AG04450 (cell line): ENCODE measurements at regions not wholly inside any gene's neighbourhood (a gene's known extent, or its start where the extent isn't known, plus 50 kb on each side); places are given as distances from the start of the nearest gene placed in this dataset.
"Not testable (repeated sequence)": the region's sequence is repeated elsewhere in the genome, so short reads cannot be mapped to it uniquely, and the experiment has no call there.

Experiments
- CTCF ChIA-PET: fragments of 300-600, 350-600 bp; formaldehyde crosslinking; extraction: SDS; loops from one replicate; lab custom pipeline; 2022; ENCODE audit warnings: antibody characterized with exemption, inconsistent platforms; lab: Charles Lee
- POLR2A ChIA-PET: fragments of 350-600 bp; formaldehyde crosslinking; extraction: SDS; loops from one replicate; lab custom pipeline; 2021; ENCODE audit warnings: antibody characterized with exemption, inconsistent platforms; lab: Yijun Ruan, JAX
- DNase-seq: peaks from one replicate; pipeline ENCODE4 v3.0.0-alpha.2; 2011; ENCODE audit warnings: low read depth, low spot score
- H3K27ac ChIP-seq: one replicate; pipeline ENCODE4 v1.5.1; 2012; ENCODE audit warnings: low read depth, low read length, control low read depth
- H3K27me3 ChIP-seq: one replicate; pipeline ENCODE4 v1.6.0; 2012; ENCODE audit warnings: low read length; ENCODE audit not compliant: control insufficient read depth, insufficient read depth
- H3K4me3 ChIP-seq: 2 replicates; pipeline ENCODE4 v1.5.1; 2011; ENCODE audit warnings: mild to moderate bottlenecking, low read depth, low read length, control low read depth
- H3K9me3 ChIP-seq: 2 replicates; pipeline ENCODE4 v1.5.1; 2012; ENCODE audit warnings: low read length; ENCODE audit not compliant: control insufficient read depth, insufficient read depth
- TF ChIP-seq, protein P1 (sequence below): IDR thresholded peaks from 2 replicates; pipeline ENCODE4 v1.5.1; 2011; ENCODE audit warnings: low read depth, low read length, control low read depth, inconsistent platforms

DNA sequence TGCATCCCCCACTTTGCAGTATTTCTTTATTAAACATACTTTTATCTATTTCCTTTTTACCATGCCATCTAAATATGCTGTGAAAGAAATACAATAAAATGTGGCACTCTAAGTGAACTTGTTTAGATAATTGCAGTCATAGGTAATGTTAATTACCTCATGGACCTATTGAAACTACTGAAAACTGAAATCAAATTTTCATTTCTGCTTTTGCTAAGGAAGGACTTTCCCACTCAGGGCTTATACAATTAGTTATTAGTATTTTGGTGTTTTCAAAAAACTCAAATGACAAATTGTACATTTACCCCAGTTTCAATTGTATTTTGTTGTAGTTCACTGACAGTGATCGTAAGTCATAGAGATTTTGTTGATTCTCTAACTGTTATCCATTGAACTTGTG, 88.4 kb downstream of the ID4 start:
- POLR2A ChIA-PET: no interaction called here
- CTCF ChIA-PET: no interaction called here

DNA sequence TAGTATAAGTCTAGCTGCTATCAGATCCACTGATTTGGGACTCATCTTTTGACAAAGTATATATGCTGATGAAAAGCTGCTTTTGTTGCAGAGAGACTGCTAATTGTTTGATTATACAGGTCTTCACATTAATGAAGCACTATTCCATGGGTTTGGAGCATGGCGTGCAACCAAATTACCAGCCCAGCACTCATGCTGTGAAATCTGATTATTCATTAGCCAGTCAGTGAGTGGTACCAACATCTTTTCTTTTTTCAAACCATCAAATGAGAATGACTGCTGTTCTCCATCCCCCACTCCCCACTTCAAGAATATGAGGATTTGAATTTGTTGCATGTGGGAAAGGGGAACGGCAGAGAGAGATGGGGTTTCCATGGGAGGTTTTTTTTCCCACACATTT, 91.3 kb downstream of the ID4 start:
- Histone ChIP-seq H3K27ac (no peak overlapping the region), H3K4me3 (no peak overlapping the region), H3K27me3 (no peaks in the 10 kb centered on the region), H3K9me3 (no peaks in the 10 kb centered on the region)
- POLR2A ChIA-PET: no interaction called here
- TF ChIP-seq, protein P1, sequence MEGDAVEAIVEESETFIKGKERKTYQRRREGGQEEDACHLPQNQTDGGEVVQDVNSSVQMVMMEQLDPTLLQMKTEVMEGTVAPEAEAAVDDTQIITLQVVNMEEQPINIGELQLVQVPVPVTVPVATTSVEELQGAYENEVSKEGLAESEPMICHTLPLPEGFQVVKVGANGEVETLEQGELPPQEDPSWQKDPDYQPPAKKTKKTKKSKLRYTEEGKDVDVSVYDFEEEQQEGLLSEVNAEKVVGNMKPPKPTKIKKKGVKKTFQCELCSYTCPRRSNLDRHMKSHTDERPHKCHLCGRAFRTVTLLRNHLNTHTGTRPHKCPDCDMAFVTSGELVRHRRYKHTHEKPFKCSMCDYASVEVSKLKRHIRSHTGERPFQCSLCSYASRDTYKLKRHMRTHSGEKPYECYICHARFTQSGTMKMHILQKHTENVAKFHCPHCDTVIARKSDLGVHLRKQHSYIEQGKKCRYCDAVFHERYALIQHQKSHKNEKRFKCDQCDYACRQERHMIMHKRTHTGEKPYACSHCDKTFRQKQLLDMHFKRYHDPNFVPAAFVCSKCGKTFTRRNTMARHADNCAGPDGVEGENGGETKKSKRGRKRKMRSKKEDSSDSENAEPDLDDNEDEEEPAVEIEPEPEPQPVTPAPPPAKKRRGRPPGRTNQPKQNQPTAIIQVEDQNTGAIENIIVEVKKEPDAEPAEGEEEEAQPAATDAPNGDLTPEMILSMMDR: no peak
- CTCF ChIA-PET: no interaction called here
- no peak for DNase-seq

More for the DNA sequence above, 88.4 kb downstream of the ID4 start:
- no peak for DNase-seq
- no peak overlapping the region for H3K4me3 ChIP-seq
- H3K27ac ChIP-seq: no peak overlapping the region
- H3K9me3 ChIP-seq: no peaks in the 10 kb centered on the region
- H3K27me3 ChIP-seq: no peaks in the 10 kb centered on the region
- TF ChIP-seq, protein P1: no peak

DNA sequence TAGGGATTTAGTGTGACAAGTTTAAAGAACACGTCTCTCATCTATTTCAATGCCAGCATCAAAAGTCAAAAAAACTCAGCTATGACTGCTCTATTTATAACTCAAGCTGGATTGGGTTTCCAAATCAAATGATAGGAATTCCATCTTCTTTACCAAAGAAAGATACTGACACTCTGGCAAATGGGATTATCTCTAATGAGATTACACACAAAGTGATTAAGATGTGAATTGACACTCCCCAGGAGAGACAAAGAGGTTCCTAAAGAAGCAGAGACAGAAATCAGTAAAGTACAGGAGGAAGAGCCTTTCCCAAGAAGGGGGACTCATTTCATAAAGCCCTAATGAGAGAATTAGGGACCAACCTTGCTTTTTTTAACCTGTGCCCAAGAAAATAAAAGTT, 92.1 kb downstream of the ID4 start:
- TF ChIP-seq, protein P1: no peak
- ChIA-PET POLR2A (no interaction called here), CTCF (no interaction called here)
- Histone ChIP-seq H3K27me3 (no peaks in the 10 kb centered on the region), H3K4me3 (no peak overlapping the region), H3K9me3 (no peaks in the 10 kb centered on the region), H3K27ac (no peak overlapping the region)
- DNase-seq: no peak

DNA sequence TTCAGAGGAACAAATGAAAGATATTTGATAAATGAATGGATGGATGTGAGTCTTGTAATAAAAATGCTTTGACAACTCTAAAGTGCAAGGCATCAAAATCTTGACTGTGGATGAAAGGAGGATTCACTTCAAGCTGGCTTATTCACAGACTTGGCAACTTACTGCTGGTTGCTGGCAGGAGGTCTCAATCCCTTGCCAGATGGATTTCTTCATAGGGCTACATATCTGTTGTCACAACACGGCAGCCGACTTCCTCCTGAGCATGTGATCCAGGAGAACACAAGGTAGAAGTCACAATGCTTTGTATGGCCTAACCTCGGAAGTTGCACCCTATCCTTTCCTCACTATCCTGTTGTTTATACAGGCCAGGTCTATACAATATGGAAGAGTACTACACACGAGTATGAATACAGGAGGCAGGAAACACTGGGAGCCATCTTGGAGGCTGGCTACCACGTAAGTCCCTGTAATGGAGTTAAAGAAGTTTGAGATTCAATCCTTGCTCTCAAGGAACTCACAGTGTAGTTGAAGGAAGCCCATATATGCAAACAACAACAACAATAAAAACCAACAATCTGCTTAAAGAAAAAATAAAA, 97.9 kb downstream of the ID4 start:
- ChIA-PET POLR2A (no interaction called here), CTCF (no interaction called here)
- no peak overlapping the region for H3K27ac ChIP-seq
- H3K27me3 ChIP-seq: no peaks in the 10 kb centered on the region
- TF ChIP-seq, protein P1: no peak
- DNase-seq: no peak
- H3K9me3 ChIP-seq: no peaks in the 10 kb centered on the region; the same call in 1 of the 2 replicates
- H3K4me3 ChIP-seq: no peak overlapping the region

DNA sequence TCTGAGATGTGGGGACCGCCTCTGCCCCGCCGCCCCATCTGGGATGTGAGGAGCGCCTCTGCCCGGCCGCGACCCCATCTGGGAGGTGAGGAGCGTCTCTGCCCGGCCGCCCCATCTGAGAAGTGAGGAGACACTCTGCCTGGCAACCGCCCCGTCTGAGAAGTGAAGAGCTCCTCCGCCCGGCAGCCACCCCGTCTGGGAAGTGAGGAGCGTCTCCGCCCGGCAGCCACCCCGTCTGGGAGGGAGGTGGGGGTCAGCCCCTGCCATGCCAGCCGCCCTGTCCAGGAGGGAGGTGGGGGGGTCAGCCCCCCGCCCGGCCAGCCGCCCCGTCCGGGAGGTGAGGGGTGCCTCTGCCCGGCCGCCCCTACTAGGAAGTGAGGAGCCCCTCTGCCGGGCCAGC, 102.2 kb downstream of the ID4 start:
- H3K4me3 ChIP-seq, H3K27me3 ChIP-seq, H3K27ac ChIP-seq, POLR2A ChIA-PET, H3K9me3 ChIP-seq, CTCF ChIA-PET, DNase-seq: not testable (repeated sequence)

DNA sequence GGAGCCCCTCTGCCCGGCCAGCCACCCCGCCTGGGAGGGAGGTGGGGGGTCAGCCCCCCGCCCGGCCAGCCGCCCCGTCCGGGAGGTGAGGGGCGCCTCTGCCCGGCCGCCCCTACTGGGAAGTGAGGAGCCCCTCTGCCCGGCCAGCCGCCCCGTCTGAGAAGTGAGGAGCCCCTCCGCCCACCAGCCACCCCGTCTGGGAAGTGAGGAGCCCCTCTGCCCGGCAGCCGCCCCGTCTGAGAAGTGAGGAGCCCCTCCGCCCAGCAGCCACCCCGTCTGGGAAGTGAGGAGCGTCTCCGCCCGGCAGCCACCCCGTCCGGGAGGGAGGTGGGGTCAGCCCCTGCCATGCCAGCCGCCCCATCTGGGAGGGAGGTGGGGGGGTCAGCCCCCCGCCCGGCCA, 102.8 kb downstream of the ID4 start:
- H3K4me3 ChIP-seq, DNase-seq, CTCF ChIA-PET, H3K9me3 ChIP-seq, H3K27me3 ChIP-seq, POLR2A ChIA-PET, H3K27ac ChIP-seq: not testable (repeated sequence)
